ENCODE measurements at regions not wholly inside any gene's neighbourhood (a gene's known extent, or its start where the extent isn't known, plus 50 kb on each side); places are given as distances from the start of the nearest gene placed in this dataset.

- no peak overlapping the region for H2BK20ac ChIP-seq (ENCODE audit: low read depth, low read length)
- no peak overlapping the region for H2AK9ac ChIP-seq (replicated peaks; ENCODE audit: low read depth, low read length, poor library complexity)
- H3K36me3 ChIP-seq (ENCODE audit: control insufficient read depth, insufficient read depth, low read length), result no peaks in the 10 kb centered on the region
- H4K20me1 ChIP-seq (ENCODE audit: insufficient read depth, low read length), result no peaks in the 10 kb centered on the region
- H3K27ac ChIP-seq (ENCODE audit: insufficient read depth, low read length), result no peak overlapping the region
- intact Hi-C loops (cut with micrococcal nuclease), result no loop called here
- no peak overlapping the region for H2BK15ac ChIP-seq (ENCODE audit: low read depth, low read length)
- no peak overlapping the region for H3K18ac ChIP-seq (ENCODE audit: low read depth, low read length)
- no peaks in the 10 kb centered on the region for H3K4me1 ChIP-seq (ENCODE audit: control insufficient read depth, insufficient read depth, low read length)
- no peak overlapping the region for H3K4me2 ChIP-seq (ENCODE audit: low read depth, low read length)
- DNase-seq (no peak), ATAC-seq (ENCODE audit: low read depth) (no peak)
- H3K14ac ChIP-seq (replicated peaks; ENCODE audit: low read depth, low read length), result no peak overlapping the region
- no peaks in the 10 kb centered on the region for H3K9me3 ChIP-seq (ENCODE audit: control insufficient read depth, insufficient read depth, low read length)
- no peak overlapping the region for H3K56ac ChIP-seq (ENCODE audit: extremely low read depth, insufficient read depth, low read length)
- H3K4ac ChIP-seq (ENCODE audit: low read depth, low read length), result no peak overlapping the region
- H4K5ac ChIP-seq (ENCODE audit: low read depth, low read length), result no peak overlapping the region
- H4K8ac ChIP-seq (ENCODE audit: low read depth in 2 of 2, low read length in 2 of 2), result no peak overlapping the region
- CTCF ChIA-PET, result interaction anchor here (0.6 kb wide), 1 partner anchor 31 kb away, joined by 4 read pairs; no protein-coding TSS in a partner anchor
- H2BK120ac ChIP-seq (ENCODE audit: low read depth, low read length), result no peak overlapping the region
- no peak overlapping the region for H2AK5ac ChIP-seq (ENCODE audit: low read depth, low read length)
- POLR2A ChIA-PET (ENCODE audit: unreplicated experiment), result no interaction called here
- in situ Hi-C loops (cut with MboI; ENCODE audit: low sequenced_read_pairs), result no loop called here
- no peak overlapping the region for H2AFZ ChIP-seq (replicated peaks; ENCODE audit: low read length, poor library complexity)
- no peaks in the 10 kb centered on the region for H3K9me1 ChIP-seq (ENCODE audit: insufficient read depth, low read length)
- H3K4me3 ChIP-seq (ENCODE audit: insufficient read depth, low read depth, low read length), result no peak overlapping the region
- dilution Hi-C loops (cut with HindIII; ENCODE audit: low sequenced_read_pairs, unreplicated experiment), result no loop called here
- no peaks in the 10 kb centered on the region for H3K27me3 ChIP-seq (ENCODE audit: control insufficient read depth, insufficient read depth, low read length)
- H3K79me1 ChIP-seq (ENCODE audit: low read depth in 1 of 2, low read length in 2 of 2), result no peaks in the 10 kb centered on the region
- no peak overlapping the region for H3K23ac ChIP-seq (ENCODE audit: low read depth, low read length)
- no peak overlapping the region for H3K9ac ChIP-seq (ENCODE audit: low read depth, low read length)
- TF ChIP-seq, protein P1, sequence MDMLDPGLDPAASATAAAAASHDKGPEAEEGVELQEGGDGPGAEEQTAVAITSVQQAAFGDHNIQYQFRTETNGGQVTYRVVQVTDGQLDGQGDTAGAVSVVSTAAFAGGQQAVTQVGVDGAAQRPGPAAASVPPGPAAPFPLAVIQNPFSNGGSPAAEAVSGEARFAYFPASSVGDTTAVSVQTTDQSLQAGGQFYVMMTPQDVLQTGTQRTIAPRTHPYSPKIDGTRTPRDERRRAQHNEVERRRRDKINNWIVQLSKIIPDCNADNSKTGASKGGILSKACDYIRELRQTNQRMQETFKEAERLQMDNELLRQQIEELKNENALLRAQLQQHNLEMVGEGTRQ (IDR thresholded peaks at IDR 0.05; ENCODE audit: low read depth, low read length), result no peak
- no peak for TF ChIP-seq FOS (IDR thresholded peaks at IDR 0.05; ENCODE audit: low read depth, low read length)
- no peak for TF ChIP-seq RFX5 (IDR thresholded peaks at IDR 0.05; ENCODE audit: low read depth, low read length)
- TF ChIP-seq RAD21 (IDR thresholded peaks at IDR 0.05; ENCODE audit: low read length), result no peak
- no peak for TF ChIP-seq RCOR1 (IDR thresholded peaks at IDR 0.05; ENCODE audit: insufficient replicate concordance, low read length)
- TF ChIP-seq MXI1 (IDR thresholded peaks at IDR 0.05; ENCODE audit: borderline replicate concordance, low read depth, low read length), result no peak
- TF ChIP-seq NFE2L2 (IDR thresholded peaks at IDR 0.05; ENCODE audit: low read depth, low read length), result no peak
- no peak for TF ChIP-seq CEBPB (IDR thresholded peaks at IDR 0.05; ENCODE audit: low read depth, low read length)
- TF ChIP-seq, protein P2, sequence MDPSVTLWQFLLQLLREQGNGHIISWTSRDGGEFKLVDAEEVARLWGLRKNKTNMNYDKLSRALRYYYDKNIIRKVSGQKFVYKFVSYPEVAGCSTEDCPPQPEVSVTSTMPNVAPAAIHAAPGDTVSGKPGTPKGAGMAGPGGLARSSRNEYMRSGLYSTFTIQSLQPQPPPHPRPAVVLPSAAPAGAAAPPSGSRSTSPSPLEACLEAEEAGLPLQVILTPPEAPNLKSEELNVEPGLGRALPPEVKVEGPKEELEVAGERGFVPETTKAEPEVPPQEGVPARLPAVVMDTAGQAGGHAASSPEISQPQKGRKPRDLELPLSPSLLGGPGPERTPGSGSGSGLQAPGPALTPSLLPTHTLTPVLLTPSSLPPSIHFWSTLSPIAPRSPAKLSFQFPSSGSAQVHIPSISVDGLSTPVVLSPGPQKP (IDR thresholded peaks at IDR 0.05; ENCODE audit: borderline replicate concordance, low read depth, low read length), result no peak
- TF ChIP-seq MAZ (IDR thresholded peaks at IDR 0.05; ENCODE audit: borderline replicate concordance, low read depth, low read length), result no peak
- no peak for TF ChIP-seq POLR2A (IDR thresholded peaks at IDR 0.05; ENCODE audit: low read depth, low read length)
- TF ChIP-seq, protein P3, sequence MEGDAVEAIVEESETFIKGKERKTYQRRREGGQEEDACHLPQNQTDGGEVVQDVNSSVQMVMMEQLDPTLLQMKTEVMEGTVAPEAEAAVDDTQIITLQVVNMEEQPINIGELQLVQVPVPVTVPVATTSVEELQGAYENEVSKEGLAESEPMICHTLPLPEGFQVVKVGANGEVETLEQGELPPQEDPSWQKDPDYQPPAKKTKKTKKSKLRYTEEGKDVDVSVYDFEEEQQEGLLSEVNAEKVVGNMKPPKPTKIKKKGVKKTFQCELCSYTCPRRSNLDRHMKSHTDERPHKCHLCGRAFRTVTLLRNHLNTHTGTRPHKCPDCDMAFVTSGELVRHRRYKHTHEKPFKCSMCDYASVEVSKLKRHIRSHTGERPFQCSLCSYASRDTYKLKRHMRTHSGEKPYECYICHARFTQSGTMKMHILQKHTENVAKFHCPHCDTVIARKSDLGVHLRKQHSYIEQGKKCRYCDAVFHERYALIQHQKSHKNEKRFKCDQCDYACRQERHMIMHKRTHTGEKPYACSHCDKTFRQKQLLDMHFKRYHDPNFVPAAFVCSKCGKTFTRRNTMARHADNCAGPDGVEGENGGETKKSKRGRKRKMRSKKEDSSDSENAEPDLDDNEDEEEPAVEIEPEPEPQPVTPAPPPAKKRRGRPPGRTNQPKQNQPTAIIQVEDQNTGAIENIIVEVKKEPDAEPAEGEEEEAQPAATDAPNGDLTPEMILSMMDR (conservative IDR thresholded peaks at IDR 0.05; ENCODE audit: low read depth, low read length), result no peak
- no peak for TF ChIP-seq BHLHE40 (IDR thresholded peaks at IDR 0.05; ENCODE audit: low read depth, low read length)
- no peak for TF ChIP-seq MAFK (IDR thresholded peaks at IDR 0.05; ENCODE audit: low read depth, low read length)
- no peak for TF ChIP-seq CHD1 (IDR thresholded peaks at IDR 0.05; ENCODE audit: low read depth, low read length)
- no peak for TF ChIP-seq SMC3 (IDR thresholded peaks at IDR 0.05; ENCODE audit: low read depth, low read length)
- no peak overlapping the region for H2BK5ac ChIP-seq (ENCODE audit: low read depth, low read length, poor library complexity, severe bottlenecking)
- no TSS peak for BruUV-seq (replicated peaks)
- no peak overlapping the region for H4K91ac ChIP-seq (ENCODE audit: insufficient read depth, low read depth, low read length)
Measured at GRCh38 chr9:25603106-25603505, 75.1 kb downstream of the TUSC1 start.

All from IMR-90 (cell line).